Mucosa of descending colon (tissue), 3 donors: ENCODE measurements at regions not wholly inside any gene's neighbourhood (a gene's known extent, or its start where the extent isn't known, plus 50 kb on each side); places are given as distances from the start of the nearest gene placed in this dataset.
A peak's percentile ranks its signal among the peaks of the same experiment; 100 is the strongest.

Experiments
- ATAC-seq: fragments of 200-7000 bp; cut with Tn5 transposase; one replicate; pipeline ENCODE4 v1.9.1; 2020; ENCODE audit warnings: mild to moderate bottlenecking, moderate library complexity
- DNase-seq, 3 donors: peaks; one replicate each; pipeline ENCODE4 v3.0.0-alpha.2; 2020
- H3K36me3 ChIP-seq: fragments of 200-600 bp; one replicate; pipeline ENCODE4 v1.8.0; 2021; ENCODE audit warnings: low read depth, mild to moderate bottlenecking
- H3K4me1 ChIP-seq: fragments of 200-600 bp; one replicate; pipeline ENCODE4 v1.8.0; 2021; ENCODE audit warnings: low read depth, mild to moderate bottlenecking
- H3K4me3 ChIP-seq: fragments of 200-600 bp; one replicate; pipeline ENCODE4 v1.8.0; 2021; ENCODE audit warnings: mild to moderate bottlenecking
- H3K9me3 ChIP-seq: fragments of 200-600 bp; one replicate; pipeline ENCODE4 v1.8.0; 2021; ENCODE audit warnings: mild to moderate bottlenecking
- intact Hi-C, 2 donors: fragments of 100-400 bp; cut with DNase I in 1 of 2; cut with micrococcal nuclease in 1 of 2; formaldehyde crosslinking; loops; one replicate each; pipeline versions ENCODE4 v1.11.0 to v1.11.1; 2022; cut with DNase I, micrococcal nuclease
- TF ChIP-seq, protein P1 (sequence below): fragments of 200-600 bp; IDR thresholded peaks from one replicate; pipeline ENCODE4 v1.8.0; 2022; ENCODE audit warnings: antibody characterized with exemption, mild to moderate bottlenecking
- donor health status: DM: no; HTN: no; CAD: no; lungs with moderate emphysema.
- donor health status: DM: no; HTN: no; CAD: no.
- donor health status: DM: no; HTN: yes; CAD: no.

- ATAC-seq: no peak
- Histone ChIP-seq H3K9me3 (no peaks in the 10 kb centered on the region), H3K4me1 (no peaks in the 10 kb centered on the region), H3K36me3 (no peaks in the 10 kb centered on the region), H3K4me3 (no peak overlapping the region)
- intact Hi-C loops: no loop called here
- TF ChIP-seq, protein P1, sequence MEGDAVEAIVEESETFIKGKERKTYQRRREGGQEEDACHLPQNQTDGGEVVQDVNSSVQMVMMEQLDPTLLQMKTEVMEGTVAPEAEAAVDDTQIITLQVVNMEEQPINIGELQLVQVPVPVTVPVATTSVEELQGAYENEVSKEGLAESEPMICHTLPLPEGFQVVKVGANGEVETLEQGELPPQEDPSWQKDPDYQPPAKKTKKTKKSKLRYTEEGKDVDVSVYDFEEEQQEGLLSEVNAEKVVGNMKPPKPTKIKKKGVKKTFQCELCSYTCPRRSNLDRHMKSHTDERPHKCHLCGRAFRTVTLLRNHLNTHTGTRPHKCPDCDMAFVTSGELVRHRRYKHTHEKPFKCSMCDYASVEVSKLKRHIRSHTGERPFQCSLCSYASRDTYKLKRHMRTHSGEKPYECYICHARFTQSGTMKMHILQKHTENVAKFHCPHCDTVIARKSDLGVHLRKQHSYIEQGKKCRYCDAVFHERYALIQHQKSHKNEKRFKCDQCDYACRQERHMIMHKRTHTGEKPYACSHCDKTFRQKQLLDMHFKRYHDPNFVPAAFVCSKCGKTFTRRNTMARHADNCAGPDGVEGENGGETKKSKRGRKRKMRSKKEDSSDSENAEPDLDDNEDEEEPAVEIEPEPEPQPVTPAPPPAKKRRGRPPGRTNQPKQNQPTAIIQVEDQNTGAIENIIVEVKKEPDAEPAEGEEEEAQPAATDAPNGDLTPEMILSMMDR: no peak
- DNase-seq: peak in 1 of 3 donors; percentile 20
Observed at GRCh38 chr9:134216961-134217360, 52.6 kb upstream of the RNU6ATAC start.

DNA sequence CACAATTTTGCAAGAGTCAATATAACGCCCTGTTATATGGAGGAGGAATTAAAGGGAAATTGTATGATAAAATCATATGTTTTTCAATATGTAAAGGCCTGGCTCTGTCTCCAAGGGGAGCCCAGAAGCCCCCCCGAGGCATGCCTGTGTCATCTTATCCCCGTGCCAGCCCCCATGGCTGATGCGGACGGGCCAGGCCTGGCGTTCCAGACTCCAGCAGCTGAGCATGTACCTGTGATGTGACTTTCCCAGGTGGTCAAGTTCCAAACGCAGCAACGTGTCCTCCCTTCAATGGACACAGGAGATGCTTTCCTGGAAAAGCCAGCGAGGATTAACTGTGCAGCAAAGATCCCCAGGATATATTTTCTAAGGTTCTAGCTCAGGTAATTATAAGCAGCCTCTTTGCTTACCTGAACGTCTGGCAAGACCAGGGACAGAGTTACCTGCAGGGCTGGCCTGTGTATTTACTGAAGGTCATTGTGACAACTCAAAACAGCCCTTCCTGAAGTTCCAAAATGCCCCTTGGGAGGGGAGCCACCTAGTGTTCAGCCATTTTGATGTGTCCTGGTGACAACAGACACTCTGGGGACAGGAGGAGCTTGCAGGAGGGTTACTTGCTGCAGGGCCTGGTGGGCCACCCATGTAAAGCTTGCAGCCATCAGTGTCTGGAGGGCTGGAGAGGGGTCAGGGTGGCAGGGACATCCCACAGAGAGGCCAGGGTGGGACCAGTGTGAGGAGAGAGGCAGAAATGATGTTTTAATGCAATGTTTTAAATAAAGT, 53.3 kb upstream of the RNU6ATAC start:
- H3K36me3 ChIP-seq: no peaks in the 10 kb centered on the region
- no peaks in the 10 kb centered on the region for H3K9me3 ChIP-seq
- ATAC-seq (no peak), DNase-seq (peak in 1 of 3 donors; percentile 25)
- intact Hi-C loops: no loop called here
- H3K4me3 ChIP-seq: no peak overlapping the region
- TF ChIP-seq, protein P1: no peak
- H3K4me1 ChIP-seq: no peaks in the 10 kb centered on the region

DNA sequence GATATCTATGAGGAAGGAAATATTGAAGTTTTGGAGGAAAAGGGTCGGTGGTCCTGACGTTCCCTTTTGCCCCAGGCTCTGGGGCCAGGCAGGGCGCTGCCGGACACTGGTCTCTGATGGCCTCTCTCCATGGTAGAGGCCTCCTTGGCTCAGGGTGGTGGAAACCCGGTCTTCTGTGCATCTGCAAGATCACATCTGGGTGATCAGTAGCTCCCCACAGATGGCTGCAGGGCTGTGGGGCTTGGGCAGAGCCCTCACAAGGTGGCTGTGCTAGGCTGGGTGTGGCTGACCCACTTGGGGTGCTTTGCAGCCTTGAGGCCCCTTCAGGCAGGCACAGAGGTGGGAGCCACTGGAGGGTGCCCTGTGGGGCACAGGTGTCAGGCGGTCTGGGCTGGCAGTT, 53.9 kb upstream of the RNU6ATAC start:
- intact Hi-C loops: no loop called here
- TF ChIP-seq, protein P1: no peak
- Histone ChIP-seq H3K36me3 (no peaks in the 10 kb centered on the region), H3K4me3 (no peak overlapping the region), H3K9me3 (no peaks in the 10 kb centered on the region), H3K4me1 (no peaks in the 10 kb centered on the region)
- DNase-seq: peak in 1 of 3 donors; percentile 11
- no peak for ATAC-seq

- DNase-seq (peak in 2 of 3 donors; percentile 21 to 33), ATAC-seq (no peak)
- Histone ChIP-seq H3K36me3 (no peaks in the 10 kb centered on the region), H3K4me3 (no peak overlapping the region), H3K4me1 (peaks cover 11% of the 10 kb centered on the region), H3K9me3 (no peaks in the 10 kb centered on the region)
- TF ChIP-seq, protein P1: no peak
- intact Hi-C loops: no loop called here
Observed at GRCh38 chr9:134219646-134220060, 55.3 kb upstream of the RNU6ATAC start.

DNA sequence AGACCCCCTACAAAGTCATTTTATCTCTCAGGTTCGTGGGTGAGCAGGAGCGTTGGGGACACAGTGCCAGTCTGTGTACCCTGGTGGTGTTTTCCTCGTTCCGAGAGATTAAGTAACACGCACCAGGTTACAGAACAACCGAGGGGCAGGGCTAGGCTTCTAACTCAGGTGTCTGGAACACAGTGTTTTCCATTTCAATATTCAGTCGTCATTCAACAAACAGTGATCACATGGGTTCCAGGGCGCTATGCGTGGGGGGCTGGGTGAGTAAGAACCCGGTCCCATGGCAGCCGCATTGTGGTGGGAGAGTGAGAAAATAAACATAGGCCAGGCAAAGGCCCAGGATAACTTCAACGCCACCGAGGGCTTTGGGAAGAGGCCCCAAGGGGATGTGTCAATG, 55.9 kb upstream of the RNU6ATAC start:
- Histone ChIP-seq H3K4me3 (no peak overlapping the region), H3K4me1 (peaks cover 14% of the 10 kb centered on the region), H3K9me3 (no peaks in the 10 kb centered on the region), H3K36me3 (no peaks in the 10 kb centered on the region)
- DNase-seq (no peak), ATAC-seq (no peak)
- TF ChIP-seq, protein P1: no peak
- intact Hi-C loops: no loop called here
